ENCODE measurements at regions not wholly inside any gene's neighbourhood (a gene's known extent, or its start where the extent isn't known, plus 50 kb on each side); places are given as distances from the start of the nearest gene placed in this dataset.

DNA sequence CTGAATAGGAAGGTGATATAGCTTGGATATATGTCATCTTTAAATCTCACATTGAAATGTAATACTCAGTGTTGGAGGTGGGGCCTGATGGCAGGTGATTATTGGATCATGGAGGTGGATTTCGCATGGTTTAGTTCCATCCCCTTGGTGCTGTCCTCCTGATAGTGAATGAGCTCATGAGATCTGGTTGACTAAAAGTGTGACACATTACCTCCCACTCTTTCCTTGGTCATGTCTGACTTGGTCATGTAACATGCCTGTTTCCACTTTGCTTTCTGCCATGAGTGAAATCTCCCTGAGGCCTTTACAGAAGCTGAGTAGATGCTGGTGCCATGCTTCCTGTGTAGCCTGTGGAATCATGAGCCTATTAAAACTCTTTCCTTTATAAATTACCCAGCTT is 664.5 kb upstream of the NR5A2 start:
- no peak for DNase-seq

- DNase-seq = no peak
Measured at GRCh38 chr1:199373139-199373538, 654.4 kb upstream of the NR5A2 start.

DNA sequence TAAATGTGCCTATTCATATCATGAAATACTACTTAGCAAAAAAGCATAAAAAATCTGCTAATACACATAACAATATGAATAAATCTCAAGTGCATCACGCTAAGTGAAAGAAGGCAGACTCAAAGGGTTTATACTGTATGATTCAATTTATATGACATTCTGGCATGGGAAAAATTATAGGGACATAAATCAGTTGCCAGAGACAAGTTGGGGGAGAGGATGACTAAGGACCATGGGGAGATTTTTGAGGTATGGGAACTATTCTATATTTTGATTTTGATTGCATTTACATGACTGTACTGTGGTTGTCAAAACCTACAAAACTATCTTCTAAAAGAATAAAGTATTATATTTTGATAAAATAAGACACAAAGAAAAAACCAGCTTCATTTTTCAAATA is 650.3 kb upstream of the NR5A2 start:
- no peak for DNase-seq

DNA sequence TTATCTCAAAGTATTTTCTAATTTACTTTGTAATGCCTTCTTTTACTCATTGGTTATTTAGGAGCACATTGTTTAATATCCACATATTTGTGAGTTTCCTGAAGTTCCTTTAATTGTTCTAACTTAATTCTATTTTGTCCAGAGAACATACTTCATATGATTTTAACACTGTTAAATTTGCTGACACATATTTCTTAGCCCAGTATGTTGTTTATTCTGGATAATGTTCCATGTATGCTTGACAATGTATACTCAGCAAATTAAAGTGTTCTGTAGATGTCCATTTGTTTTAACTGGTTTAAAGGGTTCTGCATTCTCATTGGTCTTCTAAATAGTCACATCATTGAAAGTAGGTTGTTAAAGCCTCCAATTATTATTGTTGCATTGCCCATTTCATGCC is 643.7 kb upstream of the NR5A2 start:
- no peak for DNase-seq

- DNase-seq = no peak
Measured at GRCh38 chr1:199394856-199395255, 632.7 kb upstream of the NR5A2 start.

GRCh38 chr1:199396456-199396855 is 631.1 kb upstream of the NR5A2 start:
- DNase-seq = no peak

DNA sequence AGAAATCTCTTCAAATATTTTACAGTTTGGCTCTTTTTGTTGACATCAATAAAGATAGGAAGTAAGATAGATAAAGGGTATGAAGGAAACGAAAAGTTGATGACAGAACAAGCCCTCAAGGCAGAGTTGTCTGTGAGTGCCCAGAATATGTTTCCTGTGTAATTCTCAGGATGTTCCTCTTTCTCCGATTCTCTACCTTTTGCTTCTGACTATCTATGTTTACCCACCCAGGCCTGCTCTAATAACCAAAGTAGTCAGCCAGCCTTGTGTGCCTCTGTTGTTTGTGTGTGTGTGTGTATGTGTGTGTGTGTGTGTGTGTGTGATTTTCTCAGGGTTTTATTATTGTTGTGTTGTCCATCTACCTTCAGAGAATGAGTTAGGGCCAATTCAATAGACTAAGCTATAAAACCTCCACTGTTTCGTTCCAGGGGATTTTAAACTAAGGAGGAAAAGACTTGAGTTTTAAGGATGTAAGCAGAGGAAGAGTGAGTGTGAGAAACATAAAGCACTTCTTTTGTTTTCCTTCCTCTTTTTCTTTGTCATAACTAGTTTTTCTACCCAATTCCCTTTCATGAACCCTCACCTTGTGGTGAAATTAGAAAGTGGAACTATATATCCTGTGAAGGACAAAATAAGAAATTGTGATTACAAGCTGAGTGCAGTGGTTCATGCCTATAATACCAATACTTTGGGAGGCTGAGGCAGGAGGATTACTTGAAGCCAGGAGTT is 627.4 kb upstream of the NR5A2 start:
- DNase-seq = no peak

GRCh38 chr1:199403531-199404116 is 623.9 kb upstream of the NR5A2 start:
- no peak for DNase-seq

DNA sequence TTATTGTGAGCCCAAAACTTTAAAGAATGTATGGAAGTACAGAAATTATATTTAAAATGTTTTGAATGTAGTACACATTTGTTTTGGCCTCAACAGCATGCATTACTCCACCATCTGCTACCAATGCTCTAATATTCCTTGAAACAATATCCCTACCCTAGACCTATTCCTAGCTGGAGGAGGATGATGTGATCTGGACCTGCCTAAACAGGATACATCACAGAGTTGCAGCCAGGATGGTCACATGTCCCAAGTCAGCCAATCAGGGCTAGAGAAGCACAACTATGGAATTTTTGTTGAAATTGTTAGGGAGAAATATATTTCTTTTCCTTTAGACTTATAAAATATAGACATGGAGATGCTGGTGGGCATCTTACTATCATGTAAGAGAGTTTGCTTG is 623.3 kb upstream of the NR5A2 start:
- DNase-seq = no peak

DNA sequence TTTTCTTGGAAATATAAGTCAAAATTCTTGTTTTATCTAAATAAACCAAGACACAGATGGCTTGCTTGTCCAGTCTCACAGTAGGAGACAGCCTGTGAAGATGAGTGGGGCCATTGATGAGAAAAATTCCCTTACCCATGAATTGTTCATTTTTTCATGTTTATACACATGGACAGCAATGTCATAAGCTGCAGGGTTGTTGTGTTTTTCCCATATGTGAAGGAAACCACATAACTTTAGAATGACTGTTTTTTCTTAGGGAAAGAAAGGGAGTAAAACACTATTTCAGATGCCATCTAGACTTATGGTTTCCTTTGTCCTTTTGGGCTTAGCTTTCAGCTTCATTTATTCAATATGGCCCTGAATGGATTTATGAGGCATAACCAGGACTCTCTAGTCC is 622.5 kb upstream of the NR5A2 start:
- no peak for DNase-seq

- DNase-seq = no peak
Measured at GRCh38 chr1:199405634-199406196, 621.8 kb upstream of the NR5A2 start.

DNA sequence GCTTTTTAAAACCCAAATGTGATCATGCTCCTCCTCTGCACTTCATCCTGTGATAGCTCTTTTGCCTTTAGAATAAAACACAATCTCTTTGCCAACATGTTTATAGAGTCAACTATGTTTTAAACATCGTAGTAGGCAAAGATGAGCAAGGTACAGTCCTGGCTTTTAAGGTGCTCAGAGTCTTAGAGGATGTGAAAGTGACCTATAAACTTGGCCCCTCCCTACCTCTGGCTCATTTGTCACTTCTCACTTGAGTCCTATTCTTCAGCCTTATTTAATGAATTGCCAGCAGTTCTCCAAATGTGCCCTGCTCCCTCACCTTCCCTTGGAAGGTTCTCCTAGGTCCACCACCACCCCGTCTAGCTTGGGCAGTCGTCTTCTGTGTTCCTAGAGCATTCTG is 617.0 kb upstream of the NR5A2 start:
- DNase-seq = no peak

GRCh38 chr1:199411506-199411905 is 616.0 kb upstream of the NR5A2 start:
- DNase-seq = no peak

- no peak for DNase-seq
Measured at GRCh38 chr1:199422206-199422605, 605.3 kb upstream of the NR5A2 start.

DNA sequence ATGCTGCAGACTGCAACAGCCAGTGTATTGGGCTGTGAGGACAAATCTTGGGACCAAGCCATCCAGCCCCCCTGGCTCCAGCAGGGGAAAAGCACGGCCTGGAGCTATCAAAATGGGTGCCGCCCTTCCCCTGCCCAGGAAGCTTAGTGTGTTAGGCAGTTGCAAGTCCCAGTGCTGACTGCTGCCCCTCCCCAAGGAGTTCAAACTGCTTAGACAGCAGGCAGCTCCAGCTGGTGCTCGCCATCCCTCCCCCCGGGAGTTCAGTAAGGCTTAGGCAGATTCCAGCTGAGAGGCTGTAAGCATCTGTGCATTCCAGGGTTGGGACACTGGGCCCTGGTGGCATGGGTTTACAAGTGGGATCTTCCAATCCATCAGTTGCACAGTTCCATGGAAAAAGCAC is 579.6 kb upstream of the NR5A2 start:
- no peak for DNase-seq

DNA sequence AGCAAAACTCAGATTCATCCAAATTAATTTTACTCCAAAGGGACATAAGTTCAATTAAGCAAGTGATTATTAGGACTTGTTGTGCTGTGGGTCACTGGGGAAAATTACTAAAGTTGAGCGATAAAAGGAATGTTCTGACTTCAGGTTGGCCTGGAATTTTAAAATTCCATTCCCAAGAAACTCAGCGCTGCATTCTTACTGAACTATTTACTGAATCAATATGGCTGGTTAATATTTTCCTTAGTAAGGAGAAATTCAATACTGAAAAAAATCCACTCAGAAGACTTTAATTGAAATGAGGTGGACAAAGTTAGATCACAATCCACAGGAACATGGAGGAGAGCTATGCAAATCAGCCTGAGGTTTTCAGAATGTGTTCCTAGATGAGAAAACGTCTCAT is 578.9 kb upstream of the NR5A2 start:
- no peak for DNase-seq

DNA sequence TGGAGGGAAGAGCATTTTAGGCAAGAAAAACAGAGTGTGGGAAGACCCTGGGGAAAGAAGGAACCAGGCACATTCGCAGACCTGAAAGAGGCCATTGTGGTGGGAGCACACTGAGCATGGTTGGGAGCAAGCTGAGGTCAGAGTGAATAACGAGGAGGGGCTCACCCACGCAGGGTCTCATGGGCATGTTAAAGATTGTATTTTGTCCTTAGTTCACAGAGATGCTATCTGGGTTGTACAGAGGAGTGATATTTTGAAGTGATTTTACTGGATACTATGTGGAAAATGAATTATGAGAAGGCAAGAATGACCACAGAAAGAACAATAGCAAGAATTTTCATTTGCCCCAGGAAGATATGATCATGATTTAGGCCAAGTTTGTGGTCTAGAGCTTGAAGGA is 578.3 kb upstream of the NR5A2 start:
- no peak for DNase-seq

DNA sequence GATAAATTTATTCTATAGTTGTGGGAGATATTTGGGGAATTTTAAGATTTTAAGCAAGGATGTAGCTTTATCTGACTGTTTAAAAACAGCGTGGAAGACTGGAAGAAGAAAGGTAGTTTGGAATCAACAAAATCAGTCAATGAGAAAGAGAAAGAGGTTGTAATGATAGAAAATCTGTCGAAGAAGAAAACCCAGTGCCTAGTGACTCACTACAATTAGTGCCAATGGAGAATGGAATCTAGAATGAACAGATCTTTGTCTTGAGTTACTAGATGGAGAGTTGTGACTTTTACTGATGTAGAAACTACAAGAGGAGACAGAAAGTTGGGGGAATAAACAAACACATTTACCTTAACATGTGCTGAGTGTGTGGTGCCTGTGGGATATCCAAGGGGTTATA is 577.8 kb upstream of the NR5A2 start:
- DNase-seq = no peak

DNA sequence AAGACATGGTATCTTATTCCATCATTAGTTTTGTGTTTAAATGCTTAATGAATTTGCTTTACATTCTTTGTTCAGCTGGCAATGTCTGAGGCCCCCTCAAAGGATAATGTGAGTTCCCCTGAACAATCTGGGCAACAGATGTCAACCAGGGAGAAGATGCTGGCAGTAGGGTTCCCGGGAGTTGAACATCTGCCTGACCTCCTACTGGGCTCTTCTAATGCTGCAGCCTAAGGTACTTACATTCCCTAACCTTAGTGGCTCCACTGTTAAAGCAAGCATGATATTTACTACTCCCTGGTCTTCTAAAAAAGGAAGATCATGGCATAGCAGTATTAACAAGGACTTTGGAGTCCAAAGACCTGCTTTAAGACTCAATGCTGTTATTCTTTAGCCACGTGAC is 574.9 kb upstream of the NR5A2 start:
- DNase-seq = no peak

- no peak for DNase-seq
Measured at GRCh38 chr1:199453723-199454122, 573.8 kb upstream of the NR5A2 start.

DNA sequence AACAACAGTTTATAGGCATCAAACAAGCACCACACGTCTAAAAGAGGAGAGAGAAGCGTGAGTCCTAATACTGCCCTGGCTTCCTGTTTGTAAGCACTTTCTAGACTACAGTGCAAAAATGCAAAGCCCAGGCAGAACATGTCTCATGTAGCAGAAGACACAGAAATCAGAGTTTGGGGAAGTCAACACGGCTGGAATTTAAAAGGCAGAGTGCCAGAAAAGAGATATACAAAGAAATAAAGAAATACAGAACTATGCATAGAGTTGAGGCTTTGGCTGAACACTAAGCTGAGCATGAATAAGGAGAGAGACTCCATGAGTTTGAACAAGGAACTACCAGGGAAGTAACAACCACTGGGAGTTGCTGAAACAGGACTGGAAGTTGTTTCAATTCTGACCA is 566.6 kb upstream of the NR5A2 start:
- no peak for DNase-seq

DNA sequence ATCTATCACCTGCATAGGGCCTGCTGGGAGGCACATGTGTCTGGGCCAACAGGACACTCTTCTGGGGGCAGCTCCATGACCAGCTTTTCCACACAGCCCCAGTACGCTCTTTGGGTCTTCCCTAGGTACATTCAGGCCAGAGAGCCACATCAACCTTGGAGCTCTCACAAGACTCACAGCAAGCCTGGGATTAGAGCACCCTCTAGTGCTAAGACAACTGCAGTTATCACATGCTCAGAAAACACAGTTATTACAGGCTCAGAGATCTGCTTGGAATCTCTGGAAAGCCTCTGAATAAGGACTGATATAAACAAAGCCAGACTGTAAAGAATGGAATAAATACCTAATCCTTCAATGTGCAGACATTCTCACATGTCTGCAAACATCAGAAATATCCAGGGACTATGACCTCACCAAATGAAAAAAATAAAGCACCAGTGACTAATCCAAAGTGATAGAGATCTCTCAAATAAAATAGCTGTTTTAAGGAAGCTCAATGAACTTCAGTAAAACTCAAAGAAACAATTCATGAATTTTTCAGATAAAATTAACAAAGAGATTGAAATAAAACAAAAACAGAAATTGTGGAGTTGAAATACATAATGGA is 563.9 kb upstream of the NR5A2 start:
- DNase-seq = no peak

- no peak for DNase-seq
Measured at GRCh38 chr1:199466961-199467360, 560.5 kb upstream of the NR5A2 start.

- DNase-seq = no peak
Measured at GRCh38 chr1:199472018-199472417, 555.5 kb upstream of the NR5A2 start.

Measured in NCI-H2107 (cell line).